Progenitor cell of endocrine pancreas (in vitro differentiated cells): ENCODE measurements at regions not wholly inside any gene's neighbourhood (a gene's known extent, or its start where the extent isn't known, plus 50 kb on each side); places are given as distances from the start of the nearest gene placed in this dataset.

ENCODE experiments used
- DNase-seq: peaks from one replicate; pipeline ENCODE4 v3.0.0; 2021; ENCODE audit warnings: low spot score; ENCODE audit not compliant: unreplicated experiment
- H3K27ac Mint-ChIP-seq: 2 replicates; pipeline ENCODE4 v1.8.0; 2021; ENCODE audit warnings: mild to moderate bottlenecking, moderate library complexity, mixed read lengths
- H3K27me3 Mint-ChIP-seq: 2 replicates; pipeline ENCODE4 v1.8.0; 2021; ENCODE audit warnings: mixed read lengths
- H3K36me3 Mint-ChIP-seq: 2 replicates; pipeline ENCODE4 v1.8.0; 2022; ENCODE audit warnings: mixed read lengths; ENCODE audit not compliant: insufficient read depth
- H3K4me1 Mint-ChIP-seq: 2 replicates; pipeline ENCODE4 v1.8.0; 2021; ENCODE audit warnings: low read depth, mixed read lengths
- H3K4me3 Mint-ChIP-seq: 2 replicates; pipeline ENCODE4 v1.8.0; 2021; ENCODE audit warnings: low read depth, mild to moderate bottlenecking, moderate library complexity, mixed read lengths
- H3K9me3 Mint-ChIP-seq: 2 replicates; pipeline ENCODE4 v1.8.0; 2021; ENCODE audit warnings: low read depth, mixed read lengths
- TF ChIP-seq, protein P1 (sequence below): fragments of 200-600 bp; sonication (generic); IDR thresholded peaks from one replicate; pipeline ENCODE4 v1.5.0; 2021; ENCODE audit warnings: antibody characterized with exemption, mild to moderate bottlenecking; ENCODE audit not compliant: unreplicated experiment

DNA sequence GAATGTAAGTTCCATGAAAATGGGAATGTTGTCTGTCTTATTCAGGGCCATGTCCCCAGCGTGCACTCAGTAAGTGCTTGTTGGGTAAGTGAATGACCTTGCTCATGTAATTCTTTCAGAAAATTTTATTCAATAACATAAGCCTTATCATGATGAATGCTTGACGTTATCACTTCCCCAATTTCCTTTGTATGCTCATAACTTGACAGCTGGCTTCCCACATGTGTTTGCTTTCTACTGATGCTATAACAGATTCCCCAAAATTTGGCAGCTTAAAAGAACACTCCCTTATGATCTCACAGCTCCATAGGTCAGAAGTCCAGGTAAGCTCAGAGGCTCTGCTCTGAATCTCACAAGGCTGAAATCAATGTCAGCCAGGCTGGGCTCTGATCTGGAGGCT is 155.8 kb upstream of the POU2AF2 start:
- no peaks in the 10 kb centered on the region for H3K9me3 Mint-ChIP-seq
- no peaks in the 10 kb centered on the region for H3K36me3 Mint-ChIP-seq
- no peak for DNase-seq
- H3K27ac Mint-ChIP-seq = no peak overlapping the region
- no peaks in the 10 kb centered on the region for H3K27me3 Mint-ChIP-seq
- no peak overlapping the region for H3K4me3 Mint-ChIP-seq
- TF ChIP-seq, protein P1, sequence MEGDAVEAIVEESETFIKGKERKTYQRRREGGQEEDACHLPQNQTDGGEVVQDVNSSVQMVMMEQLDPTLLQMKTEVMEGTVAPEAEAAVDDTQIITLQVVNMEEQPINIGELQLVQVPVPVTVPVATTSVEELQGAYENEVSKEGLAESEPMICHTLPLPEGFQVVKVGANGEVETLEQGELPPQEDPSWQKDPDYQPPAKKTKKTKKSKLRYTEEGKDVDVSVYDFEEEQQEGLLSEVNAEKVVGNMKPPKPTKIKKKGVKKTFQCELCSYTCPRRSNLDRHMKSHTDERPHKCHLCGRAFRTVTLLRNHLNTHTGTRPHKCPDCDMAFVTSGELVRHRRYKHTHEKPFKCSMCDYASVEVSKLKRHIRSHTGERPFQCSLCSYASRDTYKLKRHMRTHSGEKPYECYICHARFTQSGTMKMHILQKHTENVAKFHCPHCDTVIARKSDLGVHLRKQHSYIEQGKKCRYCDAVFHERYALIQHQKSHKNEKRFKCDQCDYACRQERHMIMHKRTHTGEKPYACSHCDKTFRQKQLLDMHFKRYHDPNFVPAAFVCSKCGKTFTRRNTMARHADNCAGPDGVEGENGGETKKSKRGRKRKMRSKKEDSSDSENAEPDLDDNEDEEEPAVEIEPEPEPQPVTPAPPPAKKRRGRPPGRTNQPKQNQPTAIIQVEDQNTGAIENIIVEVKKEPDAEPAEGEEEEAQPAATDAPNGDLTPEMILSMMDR = no peak
- H3K4me1 Mint-ChIP-seq = peaks cover 3% of the 10 kb centered on the region

- H3K4me1 Mint-ChIP-seq = peaks cover 3% of the 10 kb centered on the region
- no peak overlapping the region for H3K4me3 Mint-ChIP-seq
- TF ChIP-seq, protein P1 = no peak
- no peak overlapping the region for H3K27ac Mint-ChIP-seq
- no peaks in the 10 kb centered on the region for H3K27me3 Mint-ChIP-seq
- DNase-seq = no peak
- H3K36me3 Mint-ChIP-seq = no peaks in the 10 kb centered on the region
- no peaks in the 10 kb centered on the region for H3K9me3 Mint-ChIP-seq
Measured at GRCh38 chr11:111088847-111089355, 156.6 kb upstream of the POU2AF2 start.

- Mint-ChIP-seq H3K36me3 (no peaks in the 10 kb centered on the region), H3K4me1 (peaks cover 3% of the 10 kb centered on the region), H3K27me3 (no peaks in the 10 kb centered on the region), H3K9me3 (no peaks in the 10 kb centered on the region), H3K27ac (no peak overlapping the region), H3K4me3 (no peak overlapping the region)
- TF ChIP-seq, protein P1 = no peak
- no peak for DNase-seq
Measured at GRCh38 chr11:111086058-111086457, 159.5 kb upstream of the POU2AF2 start.

- H3K4me1 Mint-ChIP-seq = peaks cover 3% of the 10 kb centered on the region
- TF ChIP-seq, protein P1 = no peak
- no peak overlapping the region for H3K4me3 Mint-ChIP-seq
- no peaks in the 10 kb centered on the region for H3K36me3 Mint-ChIP-seq
- no peak for DNase-seq
- no peak overlapping the region for H3K27ac Mint-ChIP-seq
- no peaks in the 10 kb centered on the region for H3K9me3 Mint-ChIP-seq
- H3K27me3 Mint-ChIP-seq = no peaks in the 10 kb centered on the region
Measured at GRCh38 chr11:111082664-111083063, 162.9 kb upstream of the POU2AF2 start.

- no peaks in the 10 kb centered on the region for H3K9me3 Mint-ChIP-seq
- DNase-seq = no peak
- TF ChIP-seq, protein P1 = no peak
Measured at GRCh38 chr11:111081021-111081511, 164.5 kb upstream of the POU2AF2 start.

More at GRCh38 chr11:111081021-111081511, 164.5 kb upstream of the POU2AF2 start:
- no peaks in the 10 kb centered on the region for H3K36me3 Mint-ChIP-seq
- no peak overlapping the region for H3K4me3 Mint-ChIP-seq
- no peak overlapping the region for H3K27ac Mint-ChIP-seq
- H3K27me3 Mint-ChIP-seq = no peaks in the 10 kb centered on the region
- H3K4me1 Mint-ChIP-seq = peaks cover 3% of the 10 kb centered on the region
